ENCODE measurements at regions not wholly inside any gene's neighbourhood (a gene's known extent, or its start where the extent isn't known, plus 50 kb on each side); places are given as distances from the start of the nearest gene placed in this dataset.
"Not testable (repeated sequence)": the region's sequence is repeated elsewhere in the genome, so short reads cannot be mapped to it uniquely, and the experiment has no call there.

DNA sequence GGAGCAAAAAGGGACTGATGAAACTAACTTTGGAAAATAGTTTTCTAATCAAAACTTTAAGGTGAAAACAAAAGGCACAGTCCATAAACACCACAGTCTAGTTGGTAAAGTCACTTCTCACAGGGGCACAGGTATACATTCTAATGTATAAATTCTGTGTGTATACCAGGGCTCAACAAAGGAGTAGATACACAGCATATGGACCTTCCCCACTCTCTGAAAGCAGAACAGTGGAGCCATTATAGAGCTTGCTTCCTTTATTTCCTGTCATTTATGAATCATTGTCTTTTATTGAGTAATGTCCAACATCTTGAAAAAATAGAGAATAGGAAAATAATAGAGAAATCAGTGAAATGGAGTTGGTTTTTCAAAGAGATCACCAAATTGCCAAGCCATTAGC lies 746.5 kb upstream of the CHRM3 start:
- no peak for DNase-seq

DNA sequence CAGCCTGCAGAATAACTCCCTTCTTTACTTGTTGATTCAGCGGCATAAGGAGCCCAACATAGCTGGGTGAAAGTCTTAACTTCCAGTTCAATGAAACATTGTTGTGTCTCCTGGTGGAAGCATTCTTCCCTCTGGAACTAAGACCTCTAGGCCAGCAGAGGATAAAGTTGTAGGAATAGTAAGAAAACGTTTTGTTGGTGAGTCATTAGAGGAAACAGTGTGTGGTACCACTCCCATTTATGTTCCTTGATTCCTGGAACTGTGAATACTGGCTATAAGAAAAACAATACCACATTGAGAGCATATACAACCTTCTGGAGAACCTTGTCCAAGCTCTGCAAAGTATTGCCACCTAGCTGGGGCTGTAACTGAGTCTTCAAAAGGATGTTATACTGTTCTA lies 737.4 kb upstream of the ZP4 start:
- DNase-seq: peak; percentile 76

DNA sequence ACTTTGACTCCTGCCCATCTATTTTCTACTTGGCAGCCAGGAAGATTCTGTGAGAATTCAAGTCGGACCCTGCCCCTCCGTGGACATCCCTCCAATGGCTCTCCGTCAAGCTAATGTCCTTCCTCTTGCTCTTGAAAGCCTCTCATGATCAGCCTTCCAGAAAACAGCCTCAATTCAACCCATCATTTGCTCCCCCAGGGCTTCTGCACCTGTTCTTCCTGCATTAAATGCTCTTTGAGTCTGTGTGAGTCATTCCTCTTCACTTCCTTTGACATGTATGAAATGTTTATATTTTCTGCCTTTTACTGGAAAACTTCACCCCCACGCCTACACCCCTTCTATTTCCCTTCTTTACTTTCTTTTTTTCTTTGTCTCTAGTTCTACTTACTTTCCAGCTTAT lies 734.1 kb upstream of the ZP4 start:
- DNase-seq: no peak

DNA sequence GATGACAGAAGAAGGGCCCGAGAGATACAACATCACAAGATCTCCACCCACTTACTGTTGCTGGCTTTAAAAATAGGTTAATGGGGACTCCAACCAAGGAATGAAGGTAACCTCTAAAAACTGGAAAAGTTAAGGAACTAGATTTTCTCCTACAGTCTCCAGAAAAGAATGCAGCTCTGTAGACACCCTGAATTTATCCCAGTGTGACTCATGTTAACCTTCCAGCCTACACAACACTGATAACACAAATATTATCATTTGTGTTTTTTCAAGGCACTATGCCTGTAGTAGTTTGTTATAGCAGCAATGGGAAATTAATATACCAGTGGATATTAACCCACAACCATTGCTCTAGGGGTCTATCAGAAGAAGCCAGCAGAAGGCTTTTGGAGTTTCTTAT lies 730.7 kb upstream of the ZP4 start:
- no peak for DNase-seq

DNA sequence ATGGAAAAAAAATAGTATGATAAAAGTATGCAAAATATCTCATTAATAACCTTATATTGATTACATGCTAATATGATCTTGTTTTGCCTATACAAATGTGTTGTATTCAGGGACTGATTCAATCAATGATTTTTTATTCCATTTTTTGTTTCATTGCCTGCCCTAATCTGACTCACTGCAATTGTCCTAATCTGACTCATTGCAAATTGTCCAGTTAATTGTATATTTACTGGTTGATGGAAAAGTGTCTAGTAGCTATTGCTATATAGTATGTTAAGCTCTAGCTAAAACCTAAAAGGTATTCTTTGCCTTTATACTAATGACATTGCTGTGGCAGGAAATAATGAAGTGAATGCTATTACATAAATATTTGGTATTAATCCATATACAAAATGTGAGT lies 728.9 kb upstream of the ZP4 start:
- DNase-seq: no peak

DNA sequence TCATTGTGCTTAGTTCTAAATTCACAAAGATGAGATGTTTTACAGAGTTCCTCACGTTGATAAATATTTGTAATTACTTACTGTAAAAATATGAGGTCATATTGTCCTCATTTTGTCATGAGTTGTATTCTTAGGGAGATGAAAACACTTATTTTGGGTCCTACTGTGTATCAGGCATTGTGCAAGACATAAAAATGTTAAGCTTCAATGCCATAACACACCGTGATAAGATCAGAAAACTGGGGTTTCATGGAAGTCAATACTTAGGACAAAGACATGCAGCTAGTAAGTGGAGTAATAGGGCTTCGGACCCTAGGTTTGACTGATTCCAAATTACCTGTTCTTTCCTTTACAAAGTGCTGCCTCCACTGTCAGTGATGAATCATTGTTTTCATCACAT lies 720.7 kb upstream of the ZP4 start:
- DNase-seq: no peak

DNA sequence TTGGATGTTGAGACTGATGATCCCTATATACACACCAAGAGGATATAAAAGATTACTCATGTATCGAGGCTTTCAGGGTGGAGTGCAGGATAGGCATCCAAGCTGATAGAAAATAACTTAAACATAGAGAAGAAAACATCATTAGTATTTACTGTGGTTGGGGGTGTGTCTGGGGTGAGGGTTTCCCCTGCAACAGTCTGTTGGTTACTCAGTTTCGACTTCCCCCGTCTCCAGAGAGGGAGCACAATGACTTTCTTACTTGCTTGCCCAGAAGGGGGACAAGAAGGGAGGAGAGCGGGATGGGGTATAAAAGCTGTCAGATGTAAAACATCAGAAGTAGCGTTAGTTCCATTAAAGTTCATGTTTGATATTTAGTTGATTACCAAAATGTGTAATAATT lies 717.4 kb upstream of the ZP4 start:
- no peak for DNase-seq

DNA sequence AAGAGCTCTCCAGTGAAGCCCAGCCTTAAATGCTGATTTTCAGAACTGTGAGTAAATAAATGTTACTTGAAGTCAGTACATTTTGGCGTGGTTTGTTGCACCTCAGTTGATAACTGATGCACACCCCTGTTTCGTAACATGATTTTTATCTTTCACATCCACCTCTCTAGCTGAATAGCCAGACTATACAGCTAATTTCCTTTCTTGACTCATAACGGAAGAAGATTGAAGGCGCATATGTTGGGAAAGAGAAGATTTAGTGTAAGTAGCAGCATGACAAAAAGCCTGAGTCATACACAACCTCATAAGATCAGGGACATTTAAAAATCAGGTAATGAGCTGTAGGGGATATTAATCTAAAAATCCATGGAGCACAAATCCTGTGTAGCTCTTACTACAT lies 716.2 kb upstream of the ZP4 start:
- peak; percentile 30 for DNase-seq

DNA sequence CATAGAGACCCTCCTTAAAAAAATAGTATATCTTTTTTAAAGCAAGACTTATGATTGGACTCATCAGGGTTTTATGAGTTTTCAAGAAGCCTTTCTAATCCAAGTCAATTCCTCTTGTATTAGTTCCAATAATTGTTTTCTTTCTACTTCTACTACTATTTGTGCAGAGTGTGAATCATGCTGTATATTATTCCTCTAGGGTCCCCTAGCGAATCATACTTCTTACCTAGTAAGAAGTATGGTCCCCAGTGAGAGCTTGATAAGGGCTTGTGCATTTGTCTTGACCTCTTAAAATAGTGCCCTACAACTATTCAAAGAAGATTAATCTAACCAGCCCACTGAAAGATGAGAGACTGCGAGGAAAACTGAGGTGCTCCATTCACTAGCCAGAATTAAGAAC lies 715.7 kb upstream of the ZP4 start:
- no peak for DNase-seq

DNA sequence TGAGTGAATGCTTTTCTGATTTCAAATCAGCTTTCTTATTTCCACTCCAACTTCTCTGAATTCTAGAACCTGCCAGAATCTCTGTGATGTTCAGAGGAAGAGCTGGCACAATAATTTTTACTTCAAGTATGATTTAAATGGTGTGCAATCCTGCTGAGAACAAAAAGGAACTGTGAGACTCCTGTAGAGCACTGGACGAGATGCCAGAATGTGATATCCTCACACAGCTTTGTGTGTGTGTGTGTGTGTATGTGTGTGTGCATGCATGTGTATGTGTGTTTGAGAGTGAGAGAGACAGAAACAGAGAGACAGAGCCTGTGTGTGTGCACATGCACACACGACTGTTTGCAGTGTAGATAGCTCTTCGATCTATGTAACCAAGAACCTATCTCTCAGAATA lies 713.6 kb upstream of the ZP4 start:
- no peak for DNase-seq

DNA sequence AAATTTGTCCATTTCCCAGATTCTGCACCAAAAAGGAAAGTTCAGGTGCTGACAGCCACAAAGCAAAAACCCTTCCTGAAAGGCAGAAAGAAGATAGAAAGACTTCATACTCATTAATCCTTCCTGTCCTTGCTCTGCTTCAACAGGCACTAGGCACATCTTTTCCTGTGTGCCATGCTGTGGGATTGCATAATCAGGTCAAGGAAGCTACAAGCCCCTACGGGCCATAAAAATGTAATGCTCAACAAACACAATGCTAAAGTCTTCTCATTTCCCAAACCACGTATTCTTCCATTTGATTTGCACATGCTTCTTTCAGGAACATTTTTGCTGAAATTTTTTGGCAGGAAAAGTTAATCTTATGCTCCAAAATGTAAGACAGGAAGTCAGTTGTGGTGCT lies 710.9 kb upstream of the ZP4 start:
- DNase-seq: not testable (repeated sequence)

DNA sequence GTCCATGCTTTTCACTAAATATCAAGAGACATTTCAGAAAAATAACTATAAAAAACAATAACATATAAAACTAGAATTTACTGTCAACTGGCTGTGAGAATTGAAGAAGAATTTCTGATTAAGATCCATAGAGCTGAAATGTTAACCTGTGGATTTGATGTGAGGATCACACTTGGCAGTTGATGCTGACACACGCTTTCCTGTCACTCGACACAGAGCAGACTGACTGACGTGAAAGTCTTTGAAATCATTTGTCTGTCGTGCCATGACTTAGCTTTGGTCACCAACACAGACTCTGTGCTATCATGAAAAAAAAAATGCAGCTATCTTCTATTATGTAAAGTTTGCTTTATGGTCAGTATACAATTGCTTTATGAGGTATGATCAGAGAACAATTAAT lies 706.0 kb upstream of the ZP4 start:
- DNase-seq: no peak

DNA sequence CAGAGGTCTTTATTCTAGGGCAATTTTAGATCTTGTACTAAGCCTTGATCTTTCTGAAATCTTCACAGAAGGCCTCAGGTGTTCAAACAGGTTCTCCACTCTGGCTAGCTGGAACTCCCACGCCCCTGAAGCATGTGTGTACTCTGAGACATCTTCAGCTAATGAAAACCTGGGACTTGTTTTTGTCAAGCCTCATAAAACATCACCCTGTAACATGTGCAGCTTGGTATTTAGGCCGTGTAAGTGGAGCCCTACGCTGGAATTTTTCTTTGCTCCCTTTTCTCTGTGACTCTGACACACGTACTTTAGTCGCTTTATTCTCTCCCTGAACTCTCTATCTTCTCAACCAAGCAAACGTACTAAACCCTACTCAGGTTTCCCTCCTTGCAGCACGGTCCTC lies 701.9 kb upstream of the ZP4 start:
- DNase-seq: no peak

DNA sequence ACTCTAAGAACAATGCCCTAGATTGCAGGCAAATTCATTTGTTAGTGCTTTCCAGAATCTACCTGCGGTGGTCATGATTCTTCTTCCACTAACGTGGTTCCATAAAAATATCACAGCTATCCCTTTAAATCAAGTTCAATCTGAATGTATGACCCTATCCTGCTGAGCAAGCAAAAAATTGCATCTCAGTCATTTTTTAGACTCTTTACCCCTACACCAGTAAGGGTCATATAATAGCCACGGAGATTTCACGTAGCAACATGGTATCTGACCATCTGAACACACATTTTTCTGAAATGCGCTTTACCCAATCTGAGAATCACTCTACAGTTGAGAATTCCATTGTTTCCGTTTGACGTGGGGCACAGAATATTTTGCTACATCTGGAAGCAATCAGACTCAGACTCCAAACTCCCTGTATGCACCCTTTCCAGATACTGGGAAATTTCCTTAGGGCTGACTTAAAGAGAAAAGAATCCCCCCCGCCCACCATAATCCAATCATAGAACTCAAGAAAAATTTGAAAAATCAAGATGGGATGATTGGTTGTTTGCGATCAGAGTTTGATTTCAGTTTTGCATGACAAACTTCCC lies 699.2 kb upstream of the ZP4 start:
- peak; percentile 96 for DNase-seq

DNA sequence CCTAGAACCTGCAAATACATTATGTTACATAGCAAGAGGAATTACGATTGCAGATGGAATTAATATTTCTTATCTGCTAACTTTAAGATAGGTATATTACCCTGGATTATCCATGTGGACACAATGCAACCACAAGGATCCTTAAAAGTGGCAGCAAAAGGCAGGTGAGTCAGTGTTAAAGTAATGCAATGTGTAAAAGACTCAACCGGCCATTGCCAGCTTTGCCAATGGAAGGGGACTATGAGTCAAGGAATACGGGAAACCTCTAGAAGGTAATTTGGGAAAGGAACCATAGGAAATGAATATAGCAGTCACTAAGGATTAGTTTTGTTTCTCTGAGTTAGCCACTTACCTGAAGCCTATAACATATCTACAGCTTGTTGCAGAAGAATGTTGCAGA lies 692.1 kb upstream of the ZP4 start:
- no peak for DNase-seq

DNA sequence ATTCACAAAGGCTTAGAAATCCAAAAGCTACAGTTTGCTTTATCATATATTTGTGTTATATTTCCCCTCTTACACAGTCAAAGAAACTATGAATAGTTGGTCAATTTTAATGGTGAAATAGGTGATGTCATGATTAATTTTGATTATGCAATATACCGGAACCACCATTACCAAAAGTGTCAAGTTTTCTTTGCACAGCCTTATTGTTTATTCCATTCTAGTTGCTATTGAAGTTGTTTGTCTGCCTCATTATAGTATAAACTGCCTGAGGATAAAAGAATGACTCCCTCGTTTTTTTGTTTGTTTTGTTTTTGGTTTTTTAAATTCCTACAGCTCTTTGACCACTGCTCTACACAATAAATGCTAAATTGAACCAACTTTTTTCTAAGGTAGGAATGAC lies 690.6 kb upstream of the ZP4 start:
- no peak for DNase-seq

DNA sequence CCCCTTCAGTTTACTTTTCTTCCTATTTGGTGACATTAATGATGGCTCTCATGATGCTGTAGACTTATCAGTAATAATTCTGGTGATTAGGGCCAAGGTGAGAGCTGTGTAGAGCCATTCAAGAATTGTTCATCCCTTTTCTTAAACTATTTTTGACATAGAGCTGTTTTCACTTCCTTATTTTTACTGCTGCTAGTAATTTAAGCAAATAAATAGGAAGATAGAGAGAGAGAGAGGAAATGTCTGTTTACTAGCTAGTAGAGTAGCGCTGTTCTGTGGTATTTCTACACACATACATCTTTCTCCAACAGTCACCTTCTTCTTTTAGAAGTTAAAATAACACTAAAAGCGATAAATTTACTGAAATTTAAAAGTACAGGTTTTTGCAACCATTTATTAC lies 678.0 kb upstream of the ZP4 start:
- DNase-seq: no peak

DNA sequence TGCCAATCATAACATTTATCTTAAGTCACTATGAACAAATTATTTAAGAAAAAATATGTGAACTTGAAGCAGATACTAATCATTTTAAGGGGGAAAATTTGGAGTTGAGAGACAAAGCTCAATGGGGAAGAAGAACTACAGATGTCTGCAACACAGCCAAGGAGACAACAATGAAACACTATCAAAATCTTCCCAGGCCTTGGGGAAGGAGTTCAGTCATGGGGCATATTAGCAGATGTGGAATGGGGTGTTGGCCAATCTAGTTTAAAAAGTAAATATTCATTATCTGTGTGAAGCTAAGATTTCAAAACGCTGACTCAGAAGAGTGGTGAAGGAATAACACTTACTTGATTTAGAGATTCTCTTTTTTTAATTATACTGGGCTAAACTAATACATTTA lies 671.6 kb upstream of the ZP4 start:
- peak; percentile 47 for DNase-seq

DNA sequence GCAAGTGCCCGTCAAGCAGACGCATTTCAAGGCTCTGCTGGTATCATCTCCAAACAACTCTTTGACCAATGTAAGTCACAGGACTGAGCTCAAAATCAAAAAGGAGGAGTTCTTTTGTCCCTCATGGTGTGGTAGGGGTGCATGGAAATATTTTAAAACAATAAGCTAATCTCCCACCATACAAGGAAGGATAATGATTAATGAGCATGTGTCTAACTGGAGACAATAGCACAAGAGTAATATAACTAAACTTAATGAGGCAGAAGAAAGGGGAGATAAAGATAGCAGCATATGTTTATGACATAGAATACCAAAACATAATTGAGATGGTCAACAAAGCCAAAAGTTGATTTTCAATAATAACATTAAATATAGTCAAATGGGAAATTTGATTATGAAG lies 668.0 kb upstream of the ZP4 start:
- no peak for DNase-seq

DNA sequence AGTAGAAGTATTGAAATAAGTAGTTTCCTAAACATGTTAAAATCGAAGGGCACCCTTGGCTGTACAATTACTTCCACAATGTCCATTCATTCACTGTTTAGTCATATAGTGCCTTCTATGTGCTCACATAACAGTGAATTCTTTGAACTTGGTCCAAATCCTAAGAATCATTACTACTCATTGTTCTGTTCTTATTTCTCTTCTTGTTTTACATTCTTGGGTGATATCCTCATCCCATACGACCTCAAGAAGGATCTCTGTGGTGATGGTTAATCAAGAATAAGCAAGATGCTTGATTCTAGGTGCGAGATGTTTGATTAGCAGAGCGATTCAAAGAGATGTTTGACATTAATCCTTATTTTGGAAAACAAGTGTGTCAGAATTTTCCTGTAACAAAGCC lies 667.4 kb upstream of the ZP4 start:
- DNase-seq: peak; percentile 80

DNA sequence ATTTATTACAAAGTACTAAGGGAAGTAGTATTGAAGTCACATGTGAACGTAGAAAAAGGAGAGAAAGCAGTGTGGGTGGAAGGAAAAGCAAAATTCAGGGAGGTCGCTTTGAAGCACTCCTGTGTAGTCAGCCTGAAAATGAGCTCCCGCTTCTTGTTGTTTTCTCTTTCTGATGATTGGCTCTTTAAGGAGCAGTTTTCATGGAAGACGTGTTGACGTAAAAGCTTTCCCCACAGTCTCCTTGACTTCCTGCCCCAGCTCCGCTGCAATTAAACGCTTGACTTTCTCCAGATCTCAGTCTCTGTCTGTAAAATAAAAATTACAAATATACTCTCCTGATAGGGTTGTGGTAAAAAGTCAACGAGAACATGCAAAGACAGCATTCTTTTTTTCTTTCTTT lies 661.5 kb upstream of the ZP4 start:
- DNase-seq: no peak

DNA sequence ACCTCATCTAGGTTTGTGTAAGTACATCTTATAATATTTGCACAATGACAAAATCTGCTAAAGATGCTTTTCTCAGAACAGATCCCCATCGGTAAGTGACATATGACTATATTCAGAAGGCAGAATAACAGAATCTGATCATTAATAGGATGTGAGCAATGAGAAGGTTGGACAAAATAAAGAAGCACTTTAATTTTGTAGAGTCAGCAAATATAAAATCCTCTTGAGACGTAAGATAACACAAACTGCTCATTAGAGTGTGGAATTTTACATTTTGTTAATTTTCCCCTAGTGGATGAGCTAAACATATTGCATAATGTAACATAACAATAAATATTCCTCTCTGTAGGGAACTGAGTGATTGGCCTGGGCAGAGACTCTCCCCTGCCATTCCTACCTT lies 658.4 kb upstream of the ZP4 start:
- DNase-seq: no peak

DNA sequence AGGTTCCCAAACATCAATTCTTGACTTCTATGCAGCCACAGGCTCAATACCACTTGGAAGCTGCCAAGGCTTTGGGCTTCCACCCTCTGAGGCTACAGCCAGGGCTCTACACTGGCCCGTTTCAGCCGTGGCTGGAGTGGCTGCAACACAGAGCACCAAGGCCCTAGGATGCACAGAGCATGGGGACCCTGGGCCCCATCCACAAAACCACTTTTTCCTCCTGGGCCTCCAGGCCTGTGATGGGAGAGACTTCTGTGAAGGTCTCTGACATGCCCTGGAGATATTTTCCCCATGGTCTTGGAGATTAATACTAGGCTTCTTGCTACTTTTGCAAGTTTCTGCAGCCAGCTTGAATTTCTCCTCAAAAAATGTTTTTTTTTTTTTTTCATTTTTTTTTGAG lies 655.4 kb upstream of the ZP4 start:
- DNase-seq: no peak

DNA sequence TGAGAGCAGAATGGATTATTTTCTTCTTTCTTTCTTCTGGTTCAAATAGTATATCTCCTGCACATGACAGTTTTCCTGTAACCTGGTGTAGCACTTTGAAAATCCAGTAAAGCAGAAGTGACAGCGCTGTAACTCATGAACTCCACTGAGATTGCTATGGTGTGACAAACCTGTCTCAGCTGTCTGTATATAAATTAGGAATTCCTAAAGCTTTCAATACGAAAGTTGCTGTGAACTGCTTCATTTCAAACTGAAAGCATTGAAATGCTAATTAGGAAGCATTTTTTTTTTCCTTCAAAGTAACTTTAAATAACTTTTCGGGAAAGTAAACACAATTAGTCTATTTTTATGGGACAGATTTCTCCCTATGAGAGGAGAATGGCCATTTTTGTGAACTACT lies 646.9 kb upstream of the ZP4 start:
- DNase-seq: no peak

DNA sequence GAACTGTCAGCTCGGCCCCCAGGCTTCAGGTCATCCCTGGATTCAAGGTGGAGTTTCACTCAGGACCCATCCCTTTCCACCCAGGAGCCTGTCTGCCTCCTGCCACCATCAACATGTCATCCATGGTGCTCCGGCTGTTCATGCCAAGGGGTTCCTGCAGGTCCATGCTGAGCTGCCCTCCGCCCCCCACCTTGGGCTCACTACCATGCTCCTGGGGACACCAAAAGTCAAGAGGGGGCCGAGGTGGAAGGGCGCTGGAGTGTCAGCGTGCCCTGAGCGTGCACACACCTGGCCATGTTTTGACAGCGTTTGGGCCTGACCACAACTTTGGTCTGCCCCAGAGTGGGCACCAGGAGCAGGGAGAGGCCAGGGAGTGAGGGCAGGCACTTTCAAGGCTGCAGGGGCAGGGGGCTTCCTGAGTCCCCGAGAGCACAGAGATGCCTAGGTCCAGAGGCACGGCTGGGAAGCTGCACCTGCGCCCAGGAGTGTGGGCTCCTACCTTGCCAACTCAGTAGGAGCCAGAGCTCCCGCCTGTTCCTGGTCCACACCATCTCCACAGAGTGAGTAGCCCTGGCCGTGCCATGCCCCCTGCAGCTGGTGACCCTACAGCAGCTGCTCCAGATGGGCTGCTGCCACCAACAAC lies 639.6 kb upstream of the ZP4 start:
- no peak for DNase-seq

All from fibroblast of skin of back (primary cell).